ENCODE measurements at regions not wholly inside any gene's neighbourhood (a gene's known extent, or its start where the extent isn't known, plus 50 kb on each side); places are given as distances from the start of the nearest gene placed in this dataset.

- TF ChIP-seq CTCF (IDR thresholded peaks at IDR 0.05) (no peak), POLR2A (IDR thresholded peaks at IDR 0.05) (no peak)
Observed at GRCh38 chr3:151599103-151599672, 134.5 kb upstream of the AADACL2 start.
